Nephron (organoid): ENCODE measurements at regions not wholly inside any gene's neighbourhood (a gene's known extent, or its start where the extent isn't known, plus 50 kb on each side); places are given as distances from the start of the nearest gene placed in this dataset.

Source experiments
- H3K27ac Mint-ChIP-seq, 3 experiments: 2 replicates each; pipeline ENCODE4 v1.8.0; 2020; ENCODE audit warnings: mixed read lengths in 3 of 3, mild to moderate bottlenecking in 2 of 3, moderate library complexity in 1 of 3
- H3K27me3 Mint-ChIP-seq: 2 replicates; pipeline ENCODE4 v1.8.0; 2021; ENCODE audit warnings: low read depth, mild to moderate bottlenecking, moderate library complexity, mixed read lengths
- H3K36me3 Mint-ChIP-seq: 2 replicates; pipeline ENCODE4 v1.8.0; 2020; ENCODE audit warnings: low read depth, mixed read lengths
- H3K4me1 Mint-ChIP-seq: 2 replicates; pipeline ENCODE4 v1.8.0; 2020; ENCODE audit warnings: mixed read lengths
- H3K4me3 Mint-ChIP-seq, 3 experiments: 2 replicates each; pipeline ENCODE4 v1.8.0; 2020; ENCODE audit warnings: mild to moderate bottlenecking in 3 of 3, mixed read lengths in 3 of 3, moderate library complexity in 2 of 3
- H3K9me3 Mint-ChIP-seq: 2 replicates; pipeline ENCODE4 v1.8.0; 2020; ENCODE audit warnings: mixed read lengths
- CTCF ChIP-seq, 3 experiments: fragments of 200-600 bp; sonication (generic); IDR thresholded peaks; one replicate each; pipeline ENCODE4 v1.5.0; 2021; ENCODE audit warnings: antibody characterized with exemption in 3 of 3; ENCODE audit not compliant: unreplicated experiment in 3 of 3

GRCh38 chr16:48054881-48055601 is 100.8 kb downstream of the ABCC12 start:
- peak; percentile 85 to 87 (median 86) for TF ChIP-seq CTCF (IDR thresholded peaks at IDR 0.05; ENCODE audit: unreplicated experiment in 3 of 3)
- peaks cover 8% of the 10 kb centered on the region for H3K4me1 Mint-ChIP-seq
- H3K27me3 Mint-ChIP-seq, result peaks cover 42% of the 10 kb centered on the region
- no peaks in the 10 kb centered on the region for H3K9me3 Mint-ChIP-seq
- H3K36me3 Mint-ChIP-seq, result no peaks in the 10 kb centered on the region
- no peak overlapping the region for H3K27ac Mint-ChIP-seq
- H3K4me3 Mint-ChIP-seq, result peak overlapping the region in 1 of 3 experiments; percentile 18

- Mint-ChIP-seq H3K9me3 (no peaks in the 10 kb centered on the region), H3K27me3 (peaks cover 56% of the 10 kb centered on the region), H3K4me3 (no peak overlapping the region), H3K4me1 (peaks cover 8% of the 10 kb centered on the region), H3K27ac (peak overlapping the region in 1 of 3 experiments; percentile 7), H3K36me3 (no peaks in the 10 kb centered on the region)
- TF ChIP-seq CTCF (IDR thresholded peaks at IDR 0.05; ENCODE audit: unreplicated experiment in 3 of 3), result no peak
These were observed 102.4 kb downstream of the ABCC12 start for GRCh38 chr16:48053418-48053745.

GRCh38 chr16:48052731-48053417 is 102.9 kb downstream of the ABCC12 start:
- H3K9me3 Mint-ChIP-seq, result no peaks in the 10 kb centered on the region
- peak overlapping the region in 1 of 3 experiments; percentile 7 for H3K27ac Mint-ChIP-seq
- TF ChIP-seq CTCF (IDR thresholded peaks at IDR 0.05; ENCODE audit: unreplicated experiment in 3 of 3), result no peak
- H3K4me3 Mint-ChIP-seq, result no peak overlapping the region
- peaks cover 56% of the 10 kb centered on the region for H3K27me3 Mint-ChIP-seq
- no peaks in the 10 kb centered on the region for H3K36me3 Mint-ChIP-seq
- H3K4me1 Mint-ChIP-seq, result peaks cover 8% of the 10 kb centered on the region

GRCh38 chr16:48050871-48051270 is 104.9 kb downstream of the ABCC12 start:
- TF ChIP-seq CTCF (IDR thresholded peaks at IDR 0.05; ENCODE audit: unreplicated experiment in 3 of 3), result no peak
- H3K27ac Mint-ChIP-seq, result no peak overlapping the region

GRCh38 chr16:48049847-48050246 is 105.9 kb downstream of the ABCC12 start:
- no peak overlapping the region for H3K4me3 Mint-ChIP-seq
- peaks cover 7% of the 10 kb centered on the region for H3K4me1 Mint-ChIP-seq
- no peak for TF ChIP-seq CTCF (IDR thresholded peaks at IDR 0.05; ENCODE audit: unreplicated experiment in 3 of 3)
- H3K27ac Mint-ChIP-seq, result no peak overlapping the region
- no peaks in the 10 kb centered on the region for H3K9me3 Mint-ChIP-seq
- H3K36me3 Mint-ChIP-seq, result no peaks in the 10 kb centered on the region
- H3K27me3 Mint-ChIP-seq, result peaks cover 37% of the 10 kb centered on the region

More at GRCh38 chr16:48050871-48051270, 104.9 kb downstream of the ABCC12 start:
- H3K27me3 Mint-ChIP-seq, result peaks cover 45% of the 10 kb centered on the region
- no peaks in the 10 kb centered on the region for H3K9me3 Mint-ChIP-seq
- H3K4me1 Mint-ChIP-seq, result peaks cover 8% of the 10 kb centered on the region
- no peaks in the 10 kb centered on the region for H3K36me3 Mint-ChIP-seq
- H3K4me3 Mint-ChIP-seq, result no peak overlapping the region
